Muscle layer of colon (tissue), 2 donors: ENCODE measurements at regions not wholly inside any gene's neighbourhood (a gene's known extent, or its start where the extent isn't known, plus 50 kb on each side); places are given as distances from the start of the nearest gene placed in this dataset.

Experiments used
- H3K27ac ChIP-seq: one replicate; pipeline ENCODE4 v1.7.0; 2013; ENCODE audit warnings: low read depth, mild to moderate bottlenecking, low read length, moderate library complexity
- H3K27me3 ChIP-seq, 2 donors: one replicate each; pipeline ENCODE4 v1.7.0; 2013; ENCODE audit warnings: low read length in 2 of 2, mild to moderate bottlenecking in 2 of 2; ENCODE audit not compliant: insufficient read depth in 2 of 2, control insufficient read depth in 1 of 2
- H3K36me3 ChIP-seq: one replicate; pipeline ENCODE4 v1.7.0; 2013; ENCODE audit warnings: mild to moderate bottlenecking, low read length; ENCODE audit not compliant: insufficient read depth
- H3K4me1 ChIP-seq: one replicate; pipeline ENCODE4 v1.7.0; 2013; ENCODE audit warnings: mild to moderate bottlenecking, low read length; ENCODE audit not compliant: insufficient read depth
- H3K4me3 ChIP-seq, 2 donors: one replicate each; pipeline ENCODE4 v1.7.0; 2013; ENCODE audit warnings: low read length in 2 of 2, low read depth in 1 of 2, mild to moderate bottlenecking in 1 of 2, moderate library complexity in 1 of 2
- H3K9ac ChIP-seq: one replicate; pipeline ENCODE4 v1.7.0; 2013; ENCODE audit warnings: low read length
- H3K9me3 ChIP-seq: one replicate; pipeline ENCODE4 v1.7.0; 2013; ENCODE audit warnings: mild to moderate bottlenecking, low read length
- donor health status: abdominal sarcoma.
- donor health status: Adenocarcinoma of cecum.

DNA sequence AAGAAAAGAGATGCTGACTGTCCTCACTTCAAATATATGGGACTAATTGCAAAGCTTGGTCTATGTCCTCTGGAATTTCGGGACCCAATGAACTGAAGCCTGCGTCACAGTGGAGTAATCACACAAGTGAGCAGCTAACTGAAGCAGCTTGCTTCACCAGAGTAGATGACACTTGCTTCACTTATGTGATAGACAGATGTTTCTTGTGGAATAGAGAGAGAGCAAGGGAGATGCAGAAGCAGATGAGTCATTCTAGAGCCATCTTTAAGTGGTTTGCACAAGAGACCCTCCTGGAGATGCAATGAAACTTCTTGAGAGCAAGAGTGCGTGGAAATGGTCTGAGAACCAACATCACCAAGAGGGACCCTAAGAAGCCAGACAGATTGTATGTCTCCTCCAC, 1537.1 kb upstream of the FLRT2 start:
- no peaks in the 10 kb centered on the region for H3K9me3 ChIP-seq
- H3K4me1 ChIP-seq, result no peaks in the 10 kb centered on the region
- H3K27ac ChIP-seq, result no peak overlapping the region
- H3K9ac ChIP-seq, result no peak overlapping the region
- H3K4me3 ChIP-seq, result no peak overlapping the region
- no peaks in the 10 kb centered on the region for H3K27me3 ChIP-seq
- H3K36me3 ChIP-seq, result no peaks in the 10 kb centered on the region

DNA sequence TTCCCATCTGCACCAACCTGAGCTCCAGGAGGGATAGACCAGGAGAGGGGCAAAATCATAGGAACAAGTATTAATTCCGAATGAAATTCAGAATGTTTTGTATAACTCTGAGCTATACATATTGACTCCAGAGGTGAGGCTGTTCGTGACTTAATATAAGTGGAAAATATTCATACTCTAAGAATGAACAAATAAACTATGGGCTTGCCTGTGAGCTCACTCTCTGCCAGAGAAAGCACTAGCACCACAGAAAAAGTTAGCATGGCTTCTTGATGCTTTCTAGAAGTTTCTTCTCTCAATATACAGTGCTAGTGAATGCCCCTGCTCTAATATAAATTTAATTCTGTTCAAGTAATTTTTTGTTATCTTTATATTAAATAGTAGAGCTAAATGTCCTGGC, 1536.4 kb upstream of the FLRT2 start:
- Histone ChIP-seq H3K9me3 (no peaks in the 10 kb centered on the region), H3K36me3 (no peaks in the 10 kb centered on the region), H3K4me1 (no peaks in the 10 kb centered on the region), H3K9ac (no peak overlapping the region), H3K27ac (no peak overlapping the region), H3K4me3 (no peak overlapping the region), H3K27me3 (no peaks in the 10 kb centered on the region)

DNA sequence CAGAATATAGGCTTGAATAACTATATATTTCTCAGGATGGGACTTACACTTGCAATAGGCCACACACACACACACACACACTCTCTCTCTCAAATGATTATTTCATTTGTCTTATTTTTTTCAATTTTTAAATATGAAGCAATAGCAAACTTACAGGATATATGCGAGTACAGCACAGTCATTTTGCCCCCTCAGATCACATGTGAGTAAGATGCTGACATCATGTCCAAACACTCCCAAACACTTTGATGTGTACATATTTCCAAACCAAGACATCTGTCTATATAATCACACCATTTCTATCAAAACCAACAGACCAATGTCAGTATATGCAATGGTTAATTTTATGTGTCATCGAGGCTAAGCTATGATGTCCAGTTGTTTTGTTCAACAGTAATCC, 1535.9 kb upstream of the FLRT2 start:
- Histone ChIP-seq H3K27ac (no peak overlapping the region), H3K9me3 (no peaks in the 10 kb centered on the region), H3K4me1 (no peaks in the 10 kb centered on the region), H3K4me3 (no peak overlapping the region), H3K27me3 (no peaks in the 10 kb centered on the region), H3K36me3 (no peaks in the 10 kb centered on the region), H3K9ac (no peak overlapping the region)

DNA sequence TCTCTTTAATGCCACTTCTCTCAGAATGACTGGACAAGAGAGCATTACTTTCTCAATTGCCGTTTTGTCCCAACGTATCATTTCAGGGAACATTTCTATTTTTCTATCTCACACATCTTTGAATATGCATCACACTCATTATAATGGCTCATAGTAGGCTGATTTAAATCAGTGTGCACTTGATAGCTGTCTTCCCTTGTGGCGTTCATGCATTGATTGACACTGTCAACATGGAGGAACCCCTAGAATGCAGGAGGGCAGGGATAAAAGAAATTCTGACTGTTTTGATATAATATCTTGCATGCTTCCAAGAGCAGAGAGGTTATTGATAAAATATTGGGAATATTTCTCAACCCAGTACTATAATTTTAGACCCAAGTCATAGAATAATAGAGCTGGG, 1528.9 kb upstream of the FLRT2 start:
- H3K9ac ChIP-seq, result no peak overlapping the region
- no peak overlapping the region for H3K27ac ChIP-seq
- no peaks in the 10 kb centered on the region for H3K27me3 ChIP-seq
- H3K4me3 ChIP-seq, result no peak overlapping the region
- no peaks in the 10 kb centered on the region for H3K9me3 ChIP-seq
- no peaks in the 10 kb centered on the region for H3K4me1 ChIP-seq
- H3K36me3 ChIP-seq, result no peaks in the 10 kb centered on the region

DNA sequence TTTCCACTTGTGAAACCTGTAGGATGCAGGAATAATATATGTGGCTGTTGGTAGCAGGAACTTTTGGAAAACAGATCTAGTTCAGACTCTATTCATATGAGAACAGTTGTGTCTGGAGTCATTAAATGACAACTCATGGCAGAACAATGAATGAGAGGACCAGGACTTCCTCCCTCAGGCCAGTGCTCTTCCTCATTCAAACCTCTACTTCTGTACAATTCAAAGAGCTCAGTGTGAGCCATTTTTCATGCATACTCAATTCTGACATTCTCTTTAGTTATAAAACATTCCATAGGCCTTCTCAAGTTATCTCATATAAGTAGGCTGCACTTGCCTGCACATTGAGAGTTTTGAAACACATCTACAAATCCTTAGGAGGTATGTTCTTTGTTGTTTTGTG, 1526.6 kb upstream of the FLRT2 start:
- Histone ChIP-seq H3K27me3 (no peaks in the 10 kb centered on the region), H3K36me3 (no peaks in the 10 kb centered on the region), H3K4me1 (peaks cover 8% of the 10 kb centered on the region), H3K27ac (no peak overlapping the region), H3K9ac (no peak overlapping the region), H3K9me3 (no peaks in the 10 kb centered on the region), H3K4me3 (no peak overlapping the region)

DNA sequence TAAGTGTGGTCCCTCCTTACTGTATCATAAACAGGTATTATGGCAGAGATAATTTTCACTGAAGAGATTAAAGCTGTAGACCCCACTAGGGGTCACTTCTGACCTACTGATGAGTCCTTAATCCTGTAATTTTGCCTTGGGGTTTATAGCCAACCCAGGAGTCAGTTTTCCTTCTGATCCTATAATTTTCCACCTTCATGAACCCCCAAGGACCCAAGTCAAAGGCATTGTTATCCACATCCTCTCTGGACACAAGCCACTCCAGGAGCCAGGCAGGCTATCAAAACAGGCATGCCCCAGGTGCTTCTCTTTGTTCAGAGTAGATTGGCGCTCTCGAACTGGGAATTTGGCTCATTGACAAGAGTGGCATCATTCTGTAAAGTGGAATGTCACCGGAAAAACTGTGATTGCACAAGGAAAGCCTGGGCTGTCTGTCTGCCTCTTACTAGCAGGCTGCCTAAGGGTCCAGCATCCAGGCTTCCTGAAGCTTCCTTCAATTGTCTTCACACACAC, 1523.2 kb upstream of the FLRT2 start:
- H3K9me3 ChIP-seq, result no peaks in the 10 kb centered on the region
- H3K4me3 ChIP-seq, result no peak overlapping the region
- no peak overlapping the region for H3K9ac ChIP-seq
- H3K4me1 ChIP-seq, result peaks cover 8% of the 10 kb centered on the region
- no peak overlapping the region for H3K27ac ChIP-seq
- no peaks in the 10 kb centered on the region for H3K27me3 ChIP-seq
- no peaks in the 10 kb centered on the region for H3K36me3 ChIP-seq

DNA sequence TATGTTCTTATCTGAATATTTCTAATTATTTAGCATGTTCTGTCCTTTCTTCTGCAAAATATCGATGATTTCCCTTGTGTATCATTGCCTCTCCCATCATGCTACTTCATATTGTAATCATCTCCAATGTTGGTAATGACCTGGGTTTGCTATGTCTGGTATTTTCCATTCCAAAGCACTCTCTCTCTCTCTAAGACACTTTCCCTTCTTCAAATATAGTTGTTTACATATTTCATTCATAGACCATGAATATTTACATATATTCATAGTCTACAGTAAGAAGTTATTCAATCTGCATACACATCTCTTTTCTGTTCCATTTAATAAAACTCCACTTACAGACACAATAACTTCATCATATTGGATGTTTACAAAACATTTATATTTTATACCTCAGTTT, 1516.5 kb upstream of the FLRT2 start:
- Histone ChIP-seq H3K4me1 (no peaks in the 10 kb centered on the region), H3K27ac (no peak overlapping the region), H3K4me3 (no peak overlapping the region), H3K9me3 (no peaks in the 10 kb centered on the region), H3K27me3 (no peaks in the 10 kb centered on the region), H3K9ac (no peak overlapping the region), H3K36me3 (no peaks in the 10 kb centered on the region)

DNA sequence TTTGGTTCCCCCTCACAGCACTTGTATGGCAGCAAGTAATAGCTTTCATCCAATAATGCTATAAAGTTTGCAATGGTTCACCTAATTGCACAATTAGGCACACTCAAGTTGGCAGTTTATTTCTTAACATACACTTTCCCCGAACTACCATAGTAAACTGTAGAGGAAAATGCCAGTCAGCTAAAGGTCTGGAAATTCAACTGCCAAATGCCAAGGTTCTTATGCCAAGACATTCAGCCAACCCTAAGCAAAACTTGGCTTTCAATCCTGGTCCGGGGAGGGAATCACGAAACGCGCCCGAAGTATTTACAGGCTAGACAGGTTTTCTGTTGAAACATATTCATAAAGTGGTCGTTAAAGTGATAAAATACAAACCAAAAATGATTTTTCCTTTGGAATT, 1512.4 kb upstream of the FLRT2 start:
- Histone ChIP-seq H3K4me1 (no peaks in the 10 kb centered on the region), H3K27ac (no peak overlapping the region), H3K4me3 (no peak overlapping the region), H3K9ac (no peak overlapping the region), H3K36me3 (no peaks in the 10 kb centered on the region), H3K27me3 (no peaks in the 10 kb centered on the region), H3K9me3 (no peaks in the 10 kb centered on the region)

DNA sequence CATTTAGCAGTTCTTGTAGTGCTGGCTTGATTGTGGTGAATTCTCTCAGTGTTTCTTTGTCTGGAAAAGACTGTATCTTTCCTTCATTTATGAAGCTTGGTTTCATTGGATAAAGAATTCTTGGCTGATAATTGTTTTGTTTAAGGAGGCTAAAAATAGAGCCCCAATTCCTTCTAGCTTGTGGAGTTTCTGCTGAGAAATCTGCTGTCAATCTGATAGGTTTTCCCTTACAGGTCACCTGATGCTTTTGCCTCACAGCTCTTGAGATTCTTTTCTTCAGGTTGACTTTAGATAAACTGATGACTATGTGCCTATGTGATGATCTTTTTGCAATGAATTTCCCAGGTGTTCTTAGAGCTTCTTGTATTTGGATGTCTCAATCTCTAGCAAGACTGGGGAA, 1508.5 kb upstream of the FLRT2 start:
- Histone ChIP-seq H3K27ac (no peak overlapping the region), H3K9me3 (no peaks in the 10 kb centered on the region), H3K9ac (no peak overlapping the region), H3K36me3 (no peaks in the 10 kb centered on the region), H3K4me3 (no peak overlapping the region), H3K4me1 (no peaks in the 10 kb centered on the region), H3K27me3 (no peaks in the 10 kb centered on the region)

DNA sequence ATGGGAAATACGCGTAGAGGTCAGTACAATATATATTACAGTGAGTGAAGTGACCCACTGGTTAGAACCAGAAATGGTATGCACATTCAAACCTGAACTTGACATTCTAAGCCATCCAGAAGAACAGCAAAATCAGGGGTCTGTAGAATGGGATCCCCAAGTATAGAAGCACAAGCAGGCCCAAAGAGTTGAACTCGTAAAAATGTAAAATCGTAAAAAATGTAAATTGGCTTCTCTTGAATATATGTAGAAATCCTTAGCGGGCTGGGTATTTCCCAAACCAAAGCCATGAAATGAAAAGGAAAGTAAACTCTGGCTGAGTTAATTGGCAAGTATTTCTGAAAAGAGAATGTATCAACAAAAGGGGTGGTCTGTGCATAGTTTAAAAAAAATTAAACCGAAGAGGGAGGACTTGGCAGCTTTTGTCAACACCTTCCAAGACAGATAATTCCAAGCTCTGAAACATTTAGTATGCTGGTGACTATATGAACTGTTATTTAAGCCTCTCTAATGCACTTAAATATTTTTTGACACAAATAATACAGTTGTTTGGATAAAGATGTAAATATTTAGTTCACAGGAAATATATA, 1505.6 kb upstream of the FLRT2 start:
- Histone ChIP-seq H3K27ac (no peak overlapping the region), H3K36me3 (no peaks in the 10 kb centered on the region), H3K27me3 (no peaks in the 10 kb centered on the region), H3K9ac (no peak overlapping the region), H3K9me3 (no peaks in the 10 kb centered on the region), H3K4me1 (no peaks in the 10 kb centered on the region), H3K4me3 (no peak overlapping the region)

DNA sequence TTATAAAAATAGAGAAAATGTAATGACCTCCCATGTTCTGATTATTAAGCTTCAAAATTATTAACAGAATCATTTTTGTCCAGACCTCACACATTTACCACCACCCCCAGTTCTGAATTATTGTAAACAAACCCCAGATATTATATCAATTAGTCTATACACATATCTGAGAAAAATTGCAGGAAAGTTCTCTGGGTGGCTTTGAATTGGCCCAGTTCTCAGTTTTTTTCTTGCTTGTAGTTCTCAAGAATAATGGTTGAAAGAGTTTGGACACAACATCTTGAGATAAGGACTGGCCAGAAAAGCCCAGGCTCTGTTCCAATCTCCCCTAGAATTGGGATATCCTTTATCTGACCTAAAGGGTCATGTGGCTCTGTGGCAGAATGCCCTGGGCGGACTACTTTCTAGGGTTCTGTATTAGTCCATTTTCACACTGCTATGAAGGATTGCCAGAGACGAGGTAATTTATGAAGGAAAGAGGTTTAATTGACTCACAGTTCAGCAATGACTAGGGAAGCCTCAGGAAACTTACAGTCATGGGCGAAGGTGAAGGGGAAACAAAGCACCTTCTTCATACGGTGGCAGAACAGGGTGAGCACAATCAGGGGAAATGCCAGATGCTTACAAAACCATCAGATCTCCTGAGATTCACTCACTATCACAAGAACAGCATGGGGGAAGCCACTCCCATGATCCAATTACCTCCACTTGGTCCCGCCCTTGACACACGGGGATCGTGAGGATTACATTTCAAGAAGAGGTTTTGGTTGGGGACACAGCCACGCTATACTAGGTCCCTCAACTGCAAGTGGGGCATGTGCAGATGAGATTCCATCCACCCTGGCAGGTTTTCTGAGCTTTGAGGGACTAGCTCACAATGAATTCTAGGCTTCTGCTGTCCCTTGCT, 1504.6 kb upstream of the FLRT2 start:
- no peaks in the 10 kb centered on the region for H3K4me1 ChIP-seq
- H3K4me3 ChIP-seq, result no peak overlapping the region
- no peaks in the 10 kb centered on the region for H3K9me3 ChIP-seq
- H3K36me3 ChIP-seq, result no peaks in the 10 kb centered on the region
- no peaks in the 10 kb centered on the region for H3K27me3 ChIP-seq
- H3K9ac ChIP-seq, result no peak overlapping the region
- no peak overlapping the region for H3K27ac ChIP-seq

DNA sequence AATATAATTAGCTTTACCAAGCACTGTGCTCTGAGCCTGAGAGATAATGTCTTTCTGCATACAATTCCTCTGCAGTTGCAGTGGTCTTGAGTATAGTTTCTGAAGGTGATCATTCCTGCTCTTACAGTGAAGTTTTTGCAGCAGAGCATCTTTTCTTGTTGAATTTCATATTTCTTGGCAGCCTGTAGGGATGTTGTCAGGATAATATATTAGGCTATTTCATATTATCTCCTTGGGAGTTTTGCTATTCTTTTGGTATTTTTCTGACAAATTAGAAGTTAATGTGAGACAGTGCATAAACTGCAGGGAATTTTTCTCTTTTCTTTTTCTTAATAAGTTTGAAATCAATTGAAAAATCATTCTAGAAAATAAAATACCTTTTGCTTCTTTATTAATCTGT, 1502.6 kb upstream of the FLRT2 start:
- Histone ChIP-seq H3K9me3 (no peaks in the 10 kb centered on the region), H3K27me3 (no peaks in the 10 kb centered on the region), H3K4me3 (no peak overlapping the region), H3K27ac (no peak overlapping the region), H3K9ac (no peak overlapping the region), H3K4me1 (no peaks in the 10 kb centered on the region), H3K36me3 (no peaks in the 10 kb centered on the region)
